AG09319 (cell line): ENCODE measurements at regions not wholly inside any gene's neighbourhood (a gene's known extent, or its start where the extent isn't known, plus 50 kb on each side); places are given as distances from the start of the nearest gene placed in this dataset.
"Not testable (repeated sequence)": the region's sequence is repeated elsewhere in the genome, so short reads cannot be mapped to it uniquely, and the experiment has no call there.

Experiments
- DNase-seq: peaks from one replicate; pipeline ENCODE4 v3.0.0-alpha.2; 2010; ENCODE audit warnings: low read depth; ENCODE audit errors: extremely low read depth
- CTCF ChIP-seq: IDR thresholded peaks from 2 replicates; pipeline ENCODE4 v1.5.1; 2011; ENCODE audit warnings: low read depth, mild to moderate bottlenecking, inconsistent platforms, low read length, moderate library complexity

- no peak for DNase-seq
- TF ChIP-seq CTCF: no peak
These were observed 159.1 kb upstream of the FOXF1 start for GRCh38 chr16:86351041-86351784.

- not testable (repeated sequence) for DNase-seq
These were observed 158.6 kb upstream of the FOXF1 start for GRCh38 chr16:86351785-86352139.

- no peak for DNase-seq
- TF ChIP-seq CTCF: no peak
These were observed 157.2 kb upstream of the FOXF1 start for GRCh38 chr16:86353148-86353547.

GRCh38 chr16:86353948-86354347 is 156.4 kb upstream of the FOXF1 start:
- TF ChIP-seq CTCF: no peak
- no peak for DNase-seq

GRCh38 chr16:86354641-86355513 is 155.4 kb upstream of the FOXF1 start:
- no peak for TF ChIP-seq CTCF
- no peak for DNase-seq

GRCh38 chr16:86355531-86355930 is 154.8 kb upstream of the FOXF1 start:
- TF ChIP-seq CTCF: no peak
- DNase-seq: peak; percentile 58

- TF ChIP-seq CTCF: no peak
- DNase-seq: no peak
These were observed 154.4 kb upstream of the FOXF1 start for GRCh38 chr16:86355951-86356350.
